Right lung (tissue), 2 donors: ENCODE measurements at regions not wholly inside any gene's neighbourhood (a gene's known extent, or its start where the extent isn't known, plus 50 kb on each side); places are given as distances from the start of the nearest gene placed in this dataset.
"Not testable (repeated sequence)": the region's sequence is repeated elsewhere in the genome, so short reads cannot be mapped to it uniquely, and the experiment has no call there.

Source experiments
- DNase-seq, 2 donors: peaks; one replicate each; pipeline ENCODE4 v3.0.0-alpha.2; 2013

DNA sequence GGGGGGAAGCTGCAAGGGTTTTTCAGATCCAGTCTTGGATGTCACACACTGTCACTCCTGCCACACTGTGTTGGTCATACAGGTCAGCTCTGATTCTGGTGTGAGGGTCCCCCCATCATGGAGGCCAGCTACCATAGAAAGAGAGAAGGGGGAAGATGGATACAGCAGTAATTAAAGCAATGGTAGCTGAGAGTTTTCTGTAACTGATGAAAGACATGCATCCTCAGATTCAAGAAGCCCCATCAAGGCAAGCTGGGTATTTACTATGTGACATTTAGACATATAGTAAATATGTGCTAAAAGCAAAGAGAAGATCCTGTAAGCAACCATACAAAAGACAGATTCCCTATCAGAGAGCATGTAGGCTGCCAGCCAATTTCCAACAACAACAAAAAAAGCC is 110.9 kb upstream of the COL5A1 start:
- DNase-seq, result no peak

DNA sequence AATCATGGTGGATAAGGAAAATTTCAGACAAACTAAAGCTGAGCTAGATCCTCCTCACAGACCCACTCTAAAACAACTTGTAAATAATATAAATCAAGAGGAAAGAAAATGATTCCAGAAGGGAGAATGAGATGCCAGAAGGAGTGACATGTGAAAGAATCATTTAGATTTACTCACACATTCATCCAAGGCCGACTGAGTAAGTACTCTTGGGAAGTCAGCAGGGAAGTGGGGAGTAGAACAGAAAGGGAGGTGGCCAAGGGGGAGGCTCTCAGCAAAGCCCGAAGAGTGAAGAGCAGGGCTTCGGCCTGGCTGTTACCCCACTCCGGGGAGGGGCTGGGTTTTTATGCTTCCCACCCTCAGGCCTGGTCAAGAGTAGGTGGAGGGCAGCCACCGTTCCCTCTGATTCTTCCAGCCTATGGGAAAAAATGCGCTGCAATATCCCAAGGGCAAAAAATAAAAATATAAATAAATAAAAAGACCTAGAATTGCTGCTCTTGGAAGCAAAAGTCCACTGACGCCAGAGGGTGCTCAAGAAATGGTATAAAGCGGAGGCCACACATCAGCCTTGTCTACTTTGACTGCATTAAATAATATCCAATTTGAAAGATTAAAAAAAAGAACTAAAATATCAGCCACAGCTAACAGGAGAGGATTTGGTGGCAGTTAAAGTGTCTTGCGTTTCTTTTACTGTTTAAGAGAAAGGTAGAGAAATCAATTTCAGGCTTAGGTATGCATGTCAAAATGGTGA is 110.2 kb upstream of the COL5A1 start:
- no peak for DNase-seq

DNA sequence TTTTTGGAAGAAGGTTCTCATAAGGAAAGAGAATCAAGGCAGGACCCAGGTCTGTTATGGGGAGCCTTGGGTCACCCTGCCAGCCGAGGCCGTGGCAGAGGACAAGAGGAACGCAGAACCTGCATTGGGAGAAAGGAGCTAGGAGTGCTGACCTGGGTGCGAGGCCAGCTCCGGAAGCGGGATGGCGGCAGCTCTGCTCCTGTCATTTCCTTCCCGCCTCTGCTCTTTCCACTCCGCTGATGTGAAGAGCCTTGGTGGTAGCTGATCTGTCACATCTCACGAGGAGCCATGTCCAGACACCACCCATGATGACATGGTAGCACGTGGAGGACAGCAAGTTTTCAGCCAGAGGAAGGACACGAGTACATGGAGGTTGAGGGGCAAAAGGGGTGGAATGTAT is 109.5 kb upstream of the COL5A1 start:
- no peak for DNase-seq

DNA sequence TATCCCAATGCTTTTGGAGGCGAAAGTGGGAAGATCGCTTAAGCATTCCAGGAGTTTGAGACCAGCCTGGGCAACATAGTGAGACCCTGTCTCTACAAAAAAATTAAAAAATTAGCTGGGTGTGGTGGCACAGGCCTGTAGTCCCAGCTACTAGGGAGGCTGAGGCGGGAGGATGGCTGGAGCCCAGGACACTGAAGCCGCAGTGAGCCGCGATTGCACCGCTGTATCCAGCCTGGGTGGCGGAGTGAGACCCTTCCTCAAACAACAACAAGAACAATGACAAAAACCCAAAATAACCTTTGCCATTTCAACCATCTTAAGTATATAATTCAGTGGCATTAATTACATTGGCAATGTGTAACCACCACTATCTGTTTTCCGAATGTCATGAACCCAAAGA is 108.9 kb upstream of the COL5A1 start:
- DNase-seq, result not testable (repeated sequence)

DNA sequence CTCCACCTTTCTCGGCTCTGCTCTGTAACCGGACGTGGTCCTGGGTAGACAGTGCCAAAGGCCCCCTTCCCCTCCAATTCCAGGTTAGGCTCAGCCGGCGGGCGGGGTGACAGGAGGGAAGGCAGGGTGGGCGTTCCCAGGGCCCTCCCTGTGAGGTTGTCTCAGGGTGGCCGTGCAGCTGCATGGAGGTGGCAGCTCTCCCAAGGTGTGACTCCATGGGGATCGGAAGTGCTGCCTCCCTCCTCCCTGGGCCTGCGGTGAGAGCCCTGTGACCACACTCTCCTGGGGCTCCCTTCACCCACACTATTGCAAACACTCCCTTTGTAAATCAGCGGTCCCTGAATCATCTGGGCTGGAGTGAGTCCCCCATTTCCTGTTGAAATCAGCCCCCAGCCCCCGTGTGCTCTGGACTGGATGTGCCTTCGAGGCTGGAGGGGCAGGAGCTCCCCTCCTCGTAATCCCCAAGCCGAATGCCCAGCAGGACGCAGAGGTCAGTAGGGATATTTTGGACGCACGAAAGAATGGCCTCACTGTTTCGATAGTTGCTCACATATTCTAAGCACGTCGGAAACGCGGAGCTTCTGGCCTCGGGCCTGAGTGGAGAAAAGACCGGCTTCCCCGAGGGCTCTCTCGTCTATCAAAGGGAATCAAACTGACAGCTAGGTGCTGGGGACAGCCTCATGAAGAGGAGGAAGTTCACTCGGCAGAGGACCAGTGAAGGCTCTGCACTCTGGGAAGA is 107.6 kb upstream of the COL5A1 start:
- no peak for DNase-seq

DNA sequence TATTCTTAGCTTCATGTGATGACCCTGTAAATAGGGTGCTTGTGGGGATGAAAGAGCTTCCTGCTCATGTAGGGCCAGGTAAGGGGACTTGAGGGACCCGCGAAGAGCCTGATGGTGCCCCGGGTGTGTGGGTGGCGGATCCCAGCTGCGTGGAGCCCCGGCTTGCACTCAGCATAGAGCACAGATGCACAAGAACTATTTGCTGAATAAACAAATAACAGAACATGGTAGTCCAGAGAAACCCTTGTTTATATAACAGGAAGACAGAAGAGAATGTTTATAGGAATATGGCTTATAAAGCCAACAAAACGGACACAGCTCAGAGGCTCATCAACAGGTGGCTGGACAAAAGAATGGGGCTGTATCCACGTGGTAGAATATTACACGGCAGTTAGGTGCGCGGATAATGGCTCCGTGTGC is 106.9 kb upstream of the COL5A1 start:
- no peak for DNase-seq

DNA sequence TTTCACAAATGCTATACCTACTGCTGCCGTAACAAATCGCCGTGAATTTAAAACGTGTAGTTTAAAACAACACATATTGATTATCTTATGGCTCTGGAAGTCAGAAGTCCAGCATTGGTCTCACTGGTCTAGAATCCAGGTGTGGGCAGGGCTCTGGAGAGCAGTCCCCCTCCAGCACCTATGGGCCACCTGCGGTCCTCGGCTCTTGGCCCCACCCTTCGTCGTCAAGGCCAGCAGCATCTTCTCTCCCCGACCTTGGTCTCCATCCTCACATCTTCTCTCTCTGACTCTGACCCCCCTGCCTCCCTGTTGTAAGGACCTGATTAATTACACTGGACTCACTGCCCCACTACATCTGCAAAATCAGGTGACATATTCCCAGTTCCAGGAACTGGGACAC is 106.4 kb upstream of the COL5A1 start:
- no peak for DNase-seq

DNA sequence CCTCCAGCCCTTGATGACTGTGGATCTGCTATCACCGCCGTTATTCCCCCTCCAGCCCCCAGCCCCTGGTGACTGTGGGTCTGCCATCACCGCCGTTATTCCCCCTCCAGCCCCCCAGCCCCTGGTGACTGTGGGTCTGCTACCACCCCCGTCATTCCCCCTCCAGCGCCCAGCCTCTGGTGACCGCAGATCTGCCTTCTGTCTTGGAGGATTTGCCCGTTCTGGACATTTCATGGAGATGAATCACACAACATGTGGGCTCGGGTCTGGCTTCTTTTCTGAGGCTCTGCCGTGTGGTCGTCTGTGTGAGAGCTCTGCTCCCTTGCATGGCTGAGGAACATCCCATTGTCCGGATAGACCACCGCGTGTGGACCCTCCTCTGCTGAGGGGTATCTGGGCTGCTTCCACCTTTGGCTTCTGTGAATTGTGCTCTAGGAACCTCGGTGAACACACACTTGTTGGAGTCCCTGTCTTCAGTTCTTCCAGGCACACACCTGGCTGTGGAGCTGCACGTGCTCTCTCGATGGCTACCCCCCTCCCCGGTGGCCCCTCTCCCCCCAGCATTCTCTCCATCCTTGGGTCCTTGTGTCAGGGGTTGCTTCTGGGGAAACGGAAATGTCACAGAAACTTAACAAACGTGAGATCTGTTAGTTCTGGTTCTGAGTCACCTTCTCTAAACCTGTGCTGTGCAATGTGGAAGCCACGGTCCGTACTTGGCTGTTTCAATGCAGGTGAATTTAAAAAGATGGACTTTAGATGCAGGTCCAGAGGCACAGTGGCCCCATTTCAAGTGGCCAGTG is 105.3 kb upstream of the COL5A1 start:
- no peak for DNase-seq

DNA sequence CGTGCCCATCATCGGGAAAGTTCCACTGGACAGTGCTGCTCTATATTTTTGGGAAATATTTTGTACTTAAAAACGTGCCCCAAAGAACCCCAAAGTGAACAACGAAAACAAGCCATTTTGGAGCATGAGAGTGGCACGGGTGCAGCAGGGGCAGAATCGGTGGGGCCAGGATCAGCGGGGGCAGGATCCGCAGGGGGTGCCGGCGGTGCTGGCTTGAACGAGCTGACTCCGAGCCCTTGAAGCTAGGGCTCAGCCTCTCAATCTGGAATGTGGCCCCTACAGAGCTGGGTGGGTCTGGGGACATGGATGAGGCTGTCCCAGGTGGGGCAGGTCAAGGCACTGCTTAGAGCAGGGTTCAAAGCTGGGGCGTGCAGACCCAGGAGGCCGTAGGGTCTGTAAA is 104.7 kb upstream of the COL5A1 start:
- no peak for DNase-seq

DNA sequence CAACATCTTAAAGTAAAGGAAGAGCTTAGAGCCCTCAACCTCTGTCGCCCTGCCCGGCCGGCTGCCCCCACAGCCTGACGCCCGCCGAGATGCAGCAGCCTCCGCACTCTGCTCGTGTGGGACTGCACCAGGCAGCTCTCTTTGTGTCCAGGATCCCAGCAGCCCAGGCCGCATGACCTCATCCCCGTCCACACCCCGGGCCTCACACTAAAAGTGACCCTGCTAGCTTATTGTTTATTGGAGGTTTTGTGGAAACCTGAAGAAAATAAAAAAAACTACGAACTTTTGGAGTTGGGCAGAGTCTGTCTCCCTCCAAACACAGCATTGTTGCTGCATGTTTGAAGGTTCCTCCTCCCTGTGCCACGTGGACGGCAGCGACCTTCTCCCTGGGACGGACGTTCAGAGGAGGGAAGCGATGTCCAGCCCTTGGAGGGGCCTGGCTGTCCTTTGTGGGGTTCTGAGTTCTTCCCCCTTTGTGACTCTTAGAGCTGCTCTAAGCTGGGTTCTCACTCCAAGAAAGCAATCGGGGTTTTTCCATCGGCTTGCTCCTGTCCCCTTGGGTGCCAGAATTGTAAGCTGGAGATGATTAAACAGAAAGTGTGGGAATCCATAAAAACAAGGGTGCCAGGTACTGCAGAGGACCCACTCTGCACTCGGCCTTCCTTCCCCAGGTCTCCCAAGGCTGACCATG is 103.5 kb upstream of the COL5A1 start:
- no peak for DNase-seq

DNA sequence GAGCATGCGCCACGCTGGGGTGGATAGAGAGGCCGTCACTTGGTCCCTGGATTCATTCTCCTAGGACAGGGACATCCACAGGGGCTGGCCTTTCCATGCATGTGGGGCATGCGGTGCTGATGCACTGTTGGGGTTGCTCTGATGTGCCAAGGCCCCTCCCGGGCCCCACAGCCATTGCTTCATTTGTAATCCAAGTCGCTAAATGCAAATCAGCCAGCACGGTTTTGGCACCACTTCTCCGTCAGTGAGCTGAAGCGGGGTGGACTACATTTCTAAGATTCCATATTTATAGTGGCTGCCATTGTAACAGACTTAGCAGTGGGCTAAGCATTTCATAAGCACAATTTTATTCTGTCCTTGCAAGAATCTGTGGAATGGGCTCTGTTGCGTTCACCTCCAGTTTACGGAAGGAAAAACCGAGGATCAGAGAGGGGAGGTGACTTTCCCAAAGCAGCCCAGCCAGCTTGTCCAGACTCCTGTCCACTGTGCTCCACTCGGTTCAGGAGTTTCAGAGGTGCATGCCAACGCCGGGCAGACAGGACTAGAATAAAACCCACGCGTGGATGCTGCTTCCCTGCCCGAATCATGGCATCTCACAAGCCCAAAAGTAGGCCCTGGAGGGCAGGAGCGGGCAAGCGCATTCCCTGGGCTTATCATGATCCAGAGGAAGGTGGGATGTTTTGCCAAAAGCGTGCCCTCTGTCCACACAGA is 102.6 kb upstream of the COL5A1 start:
- DNase-seq, result peak; percentile 42 to 62

DNA sequence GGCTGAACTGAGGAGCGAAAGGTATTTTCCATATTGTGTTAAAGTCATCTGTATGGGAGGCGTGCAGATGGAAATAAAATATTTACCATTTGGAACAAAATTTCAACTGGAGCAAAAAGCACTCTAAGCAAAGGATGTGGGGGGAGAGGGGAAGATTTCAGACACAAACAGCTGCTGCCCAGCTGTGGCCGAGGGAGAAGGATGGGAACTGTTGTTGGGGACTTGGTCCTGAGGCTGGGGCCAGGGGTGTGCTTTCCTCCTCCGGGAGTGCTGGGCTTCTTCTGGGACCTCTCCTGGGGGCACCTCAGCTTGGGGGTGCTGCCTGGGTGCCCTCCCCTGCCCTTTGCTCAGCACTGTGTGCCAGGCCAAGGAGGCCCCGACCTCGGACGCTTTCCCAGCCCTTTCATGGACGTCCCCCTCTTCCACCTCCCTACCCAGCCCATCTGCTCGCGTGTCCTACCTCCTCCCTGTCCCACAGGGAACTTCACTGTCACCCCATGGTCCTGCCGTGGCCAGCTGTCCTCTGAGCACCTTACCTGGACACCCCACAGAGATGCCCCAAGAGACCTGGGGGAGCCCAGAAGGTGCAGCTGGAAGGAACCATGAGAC is 101.9 kb upstream of the COL5A1 start:
- DNase-seq, result peak; percentile 79 to 81

DNA sequence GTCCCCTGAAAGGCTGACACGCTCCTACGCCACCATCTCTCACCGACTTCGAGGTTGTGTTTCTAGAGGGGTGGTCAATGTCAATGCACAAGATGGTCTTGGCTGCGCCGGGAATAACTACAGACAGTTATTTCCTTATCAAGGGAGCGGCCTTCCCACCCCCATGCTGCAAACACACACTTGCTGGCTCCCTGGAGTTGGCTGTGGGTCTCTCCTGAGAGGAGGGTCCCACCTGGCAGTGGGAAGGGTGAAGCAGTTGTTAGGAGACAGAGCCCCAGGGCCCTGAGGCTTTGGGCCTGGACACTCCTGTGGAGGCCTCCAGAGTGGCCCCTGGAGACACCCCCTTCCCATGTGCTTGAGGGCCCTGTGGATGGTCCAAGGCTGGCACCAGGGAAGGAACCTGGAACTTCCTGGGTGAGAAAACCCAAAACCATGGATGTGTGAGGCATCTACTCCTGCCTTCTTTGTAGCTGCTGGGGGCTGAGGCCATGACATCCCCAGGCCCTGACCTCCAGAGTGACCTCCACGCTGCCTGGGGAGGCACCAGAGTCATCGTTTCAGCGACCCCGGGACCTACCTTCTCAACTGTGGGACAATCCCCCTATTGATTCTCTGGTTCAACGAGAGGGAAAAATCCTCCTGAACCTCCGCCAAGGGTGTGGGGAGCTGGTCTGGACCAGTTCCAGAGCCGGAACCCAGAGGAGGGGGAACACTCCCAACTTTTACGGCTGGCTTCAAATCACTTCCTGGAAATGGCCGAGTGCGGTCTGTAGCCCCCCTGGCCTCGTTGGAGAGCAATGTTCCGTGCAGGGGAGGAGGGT is 101.1 kb upstream of the COL5A1 start:
- no peak for DNase-seq

DNA sequence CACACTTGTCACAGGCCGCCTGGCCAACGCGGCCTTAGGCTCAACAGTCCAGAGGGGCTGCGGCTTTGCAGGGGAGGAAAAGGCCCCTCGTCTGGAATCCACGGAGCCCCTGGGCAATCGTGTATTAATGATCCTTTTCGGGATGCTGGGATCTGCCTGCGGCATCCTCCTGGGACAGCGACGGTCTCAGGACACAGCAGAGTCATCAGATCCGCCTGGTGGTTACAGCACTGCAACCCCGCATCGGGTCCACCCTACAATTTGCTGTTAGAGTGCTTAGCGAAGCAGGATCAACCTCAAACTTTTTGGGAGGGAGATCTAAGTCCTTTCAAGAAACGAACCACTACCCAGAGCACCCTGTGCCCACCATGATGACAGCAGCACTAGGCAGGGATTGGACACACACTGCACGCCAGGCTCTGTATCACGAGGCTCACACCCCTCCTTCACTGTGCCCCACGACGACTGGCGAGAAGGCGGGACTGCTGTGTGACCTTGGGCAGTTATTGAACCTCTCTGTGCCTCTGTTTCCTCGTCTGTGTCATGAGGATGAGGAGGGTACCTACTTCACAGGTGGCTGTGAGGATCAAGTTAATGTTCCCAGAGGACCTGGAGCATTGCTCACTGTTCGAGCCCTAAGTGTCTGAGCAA is 100.4 kb upstream of the COL5A1 start:
- no peak for DNase-seq

DNA sequence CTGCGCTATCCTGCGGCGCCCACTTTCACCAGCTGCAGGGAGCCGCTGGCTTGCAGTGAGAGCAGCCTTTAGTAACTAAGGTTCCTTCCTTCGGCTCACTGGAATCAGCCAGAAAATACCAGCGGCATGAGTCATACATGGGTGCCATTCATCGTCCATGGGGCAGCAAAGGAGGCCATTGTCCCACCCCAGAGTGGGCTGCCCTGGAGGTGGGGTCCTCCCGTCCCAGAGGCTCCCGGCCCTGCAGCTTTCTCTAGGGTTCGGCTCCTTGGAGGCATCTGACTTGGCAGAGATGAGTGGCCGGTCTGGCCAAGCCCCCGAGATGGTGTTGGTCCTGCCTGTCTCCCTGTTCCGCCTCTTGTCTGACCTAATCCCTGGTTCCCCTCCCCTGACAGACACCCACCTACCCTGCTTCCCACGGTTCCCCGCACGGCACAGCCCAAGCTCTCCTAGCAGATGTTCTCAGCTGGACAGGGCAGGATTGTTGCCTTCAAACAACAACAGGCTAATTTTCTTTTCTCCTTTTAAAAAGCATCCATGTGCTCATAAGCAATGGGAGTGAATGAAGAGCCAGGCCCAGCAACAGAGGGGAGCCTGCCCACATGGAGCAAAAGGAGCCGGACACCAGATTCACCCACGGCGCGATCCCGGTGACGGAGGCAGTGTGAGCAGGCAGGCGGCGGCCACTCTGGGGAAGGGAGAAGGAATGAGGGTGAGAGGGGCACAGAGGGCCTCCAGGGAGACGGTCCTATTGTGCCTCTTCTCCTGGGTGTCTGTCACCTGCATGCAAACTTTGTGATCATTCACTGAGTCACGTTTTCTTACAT is 97.0 kb upstream of the COL5A1 start:
- DNase-seq, result peak; percentile 31 to 48

DNA sequence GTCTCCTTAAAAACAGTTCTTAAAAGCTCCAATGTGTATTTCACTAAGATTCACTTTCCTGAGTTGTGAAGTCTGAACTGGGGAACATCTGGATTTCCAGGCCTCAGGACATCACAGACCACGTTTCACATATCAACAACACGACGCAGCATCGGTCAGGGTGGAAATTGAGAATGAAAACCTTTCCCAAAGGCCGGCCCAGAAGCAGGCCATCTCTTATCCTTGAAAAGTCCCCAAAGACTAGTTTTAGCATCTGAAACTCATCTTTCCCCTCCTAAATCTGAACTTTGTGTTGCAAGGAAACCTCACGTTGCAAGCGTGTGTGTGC is 96.4 kb upstream of the COL5A1 start:
- no peak for DNase-seq

DNA sequence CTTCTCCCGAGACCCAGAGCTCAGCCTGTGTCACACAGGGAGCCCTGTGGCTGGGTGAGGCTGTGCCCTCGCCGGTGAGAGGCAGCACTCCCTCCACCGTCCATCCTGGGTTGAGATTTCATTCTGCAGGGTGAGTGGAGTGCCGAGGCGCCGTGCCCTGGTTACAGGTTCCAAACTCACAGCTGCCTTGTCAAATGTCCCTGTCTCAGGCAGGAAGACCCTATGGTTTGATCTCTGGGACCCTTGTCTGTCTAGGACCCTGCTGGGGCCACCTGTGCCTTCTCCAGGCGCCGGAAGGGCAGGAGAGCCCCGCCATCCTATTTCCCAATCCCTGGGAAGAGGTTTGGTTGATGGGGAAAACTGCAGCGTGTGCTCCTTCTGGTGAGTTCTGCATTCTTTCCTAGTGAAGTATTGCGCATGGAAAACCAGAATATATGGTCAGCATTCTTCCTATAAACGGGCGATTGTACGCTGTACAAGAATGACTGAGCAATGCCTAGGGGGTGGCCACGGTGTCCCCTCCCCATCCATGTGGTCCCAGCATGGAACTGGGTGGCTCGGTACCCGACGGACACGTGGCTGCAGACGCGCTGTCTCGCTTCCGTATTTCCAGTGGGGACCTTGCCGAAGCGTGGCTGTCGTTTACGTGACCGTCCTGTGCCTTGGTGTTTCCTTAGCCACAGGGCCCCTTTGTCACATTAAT is 95.9 kb upstream of the COL5A1 start:
- no peak for DNase-seq

DNA sequence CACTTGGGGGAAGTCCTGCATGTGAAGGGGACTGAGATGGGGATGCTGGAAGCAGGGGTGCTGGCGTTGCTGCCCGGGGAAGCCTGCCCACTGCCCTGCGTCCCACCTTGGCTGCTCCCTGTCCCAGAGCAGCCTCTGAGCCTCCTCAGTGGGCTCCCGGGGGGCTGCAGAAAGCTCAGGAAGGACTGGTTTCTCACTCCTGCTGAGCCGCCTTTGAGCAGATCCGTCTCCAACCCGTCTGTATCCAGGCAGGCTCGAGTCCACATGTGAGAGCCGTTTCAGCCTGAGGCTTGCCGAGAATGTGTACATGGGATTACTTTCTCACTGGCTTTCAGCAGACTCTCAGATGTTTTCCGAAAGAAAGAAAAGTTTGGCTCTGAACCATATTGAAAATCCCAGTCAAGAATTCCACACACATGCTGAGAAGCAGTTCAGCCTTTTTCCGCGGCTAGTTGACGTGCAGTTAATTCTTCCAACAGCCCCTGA is 95.3 kb upstream of the COL5A1 start:
- DNase-seq, result peak; percentile 33 to 51
